NCI-H1417 treated with DMSO at 0.1 percent for 48 hours (cell line): ENCODE measurements at regions not wholly inside any gene's neighbourhood (a gene's known extent, or its start where the extent isn't known, plus 50 kb on each side); places are given as distances from the start of the nearest gene placed in this dataset.
"Not testable (repeated sequence)": the region's sequence is repeated elsewhere in the genome, so short reads cannot be mapped to it uniquely, and the experiment has no call there.

Experiments used
- DNase-seq: peaks from one replicate; lab custom pipeline; 2025; lab: John Stamatoyannopoulos, UW

DNA sequence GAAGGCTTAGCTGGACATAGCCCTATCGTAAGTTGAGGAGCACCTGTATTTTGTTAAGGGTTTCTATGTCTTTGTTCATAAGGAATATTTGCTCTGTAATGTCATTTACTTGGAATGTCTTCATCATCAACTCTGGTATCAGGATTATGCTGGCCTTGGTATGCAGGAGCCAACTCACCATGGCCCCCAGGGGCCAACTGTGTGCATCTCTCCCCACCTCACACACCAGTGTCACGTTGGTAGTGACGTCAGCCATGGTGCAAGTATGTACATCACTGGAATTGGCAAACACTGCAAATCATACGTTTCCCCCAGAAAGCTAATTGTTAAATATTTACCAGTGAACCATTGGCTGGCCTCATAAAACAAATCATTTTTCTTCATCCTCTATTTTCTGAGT lies 70.8 kb downstream of the YTHDF1 start:
- no peak for DNase-seq

GRCh38 chr20:63142933-63143332 lies 73.0 kb downstream of the YTHDF1 start:
- no peak for DNase-seq

DNA sequence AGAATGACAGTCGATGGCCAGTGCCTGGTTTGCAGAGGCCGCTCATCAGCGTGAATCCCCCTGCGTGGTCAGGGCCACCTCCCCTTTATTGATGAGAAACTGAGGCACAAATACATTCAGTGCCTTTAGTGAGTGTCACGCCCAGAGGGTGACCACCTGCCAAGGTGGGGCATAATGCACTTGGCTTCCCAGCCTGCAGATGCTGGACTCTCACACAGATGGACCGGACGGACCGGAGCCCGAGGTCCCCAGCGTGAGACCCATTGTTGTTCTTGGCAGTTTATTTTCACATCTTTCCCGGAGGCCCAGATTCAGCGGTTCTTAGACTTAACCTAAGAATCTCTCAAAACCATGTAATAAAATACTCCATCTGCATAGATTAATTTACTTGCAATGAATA lies 74.4 kb downstream of the YTHDF1 start:
- DNase-seq = no peak

DNA sequence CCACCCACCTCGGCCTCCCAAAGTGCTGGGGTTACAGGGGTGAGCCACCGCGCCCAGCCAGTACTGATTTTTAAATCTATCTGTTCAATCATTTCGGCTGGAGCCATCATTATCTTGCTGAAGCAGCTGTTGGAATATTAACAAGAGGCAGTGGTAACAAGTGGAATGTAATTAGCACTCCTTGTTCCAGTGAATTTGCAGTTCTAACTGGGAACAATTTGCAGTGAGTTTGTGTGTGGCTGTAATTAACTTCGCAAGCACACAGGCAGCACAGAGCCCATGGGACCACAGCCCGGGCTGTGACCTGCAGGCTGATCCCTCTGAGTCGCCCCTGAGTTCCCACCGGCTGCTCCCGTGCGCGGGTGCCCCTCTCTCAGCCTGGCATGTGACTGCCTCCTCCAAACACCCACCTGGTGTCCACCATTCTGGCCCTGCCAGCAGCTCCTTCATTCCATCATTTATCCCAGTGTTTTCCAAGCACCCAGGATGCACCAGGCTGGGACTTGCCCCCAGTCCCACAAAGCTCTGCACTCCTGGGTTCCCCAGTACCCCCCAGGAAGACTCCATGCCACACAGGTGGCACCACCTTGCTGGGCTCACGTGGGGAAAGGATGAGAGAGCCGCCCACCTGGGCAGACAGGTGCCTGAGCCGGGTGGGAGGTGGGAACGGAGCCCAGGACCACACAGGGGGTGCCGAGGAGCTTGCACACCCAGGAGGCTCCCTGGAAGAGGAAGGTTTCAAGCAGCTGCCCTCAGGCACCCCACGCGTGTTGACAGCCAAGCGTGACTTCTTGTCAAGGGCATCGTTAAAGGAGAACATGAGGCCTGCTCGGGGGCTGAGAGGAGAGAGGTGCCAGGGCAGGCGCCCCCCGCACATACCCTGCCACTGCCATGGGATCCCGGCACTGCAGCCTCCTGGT lies 75.2 kb downstream of the YTHDF1 start:
- no peak for DNase-seq

DNA sequence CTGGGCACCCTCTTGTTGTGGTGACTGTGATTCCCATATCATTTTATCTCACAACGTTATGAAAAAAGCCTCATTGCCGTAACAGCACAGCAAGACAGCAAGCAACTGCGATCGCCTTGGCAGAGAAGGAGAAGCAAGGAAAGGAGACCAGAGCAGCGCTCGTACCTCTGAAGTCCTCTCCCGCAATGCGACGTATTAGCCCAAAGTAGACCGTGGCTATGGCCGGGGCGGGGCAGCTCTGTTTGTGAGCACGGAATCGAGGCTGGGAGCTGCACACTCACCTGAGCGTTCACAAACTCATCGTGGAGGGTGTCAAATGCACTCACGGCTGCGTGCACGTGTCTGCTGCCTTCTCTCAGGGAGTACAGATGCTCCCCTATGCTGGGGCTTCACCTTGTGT lies 76.1 kb downstream of the YTHDF1 start:
- no peak for DNase-seq

GRCh38 chr20:63139356-63139755 lies 76.6 kb downstream of the YTHDF1 start:
- DNase-seq = no peak

DNA sequence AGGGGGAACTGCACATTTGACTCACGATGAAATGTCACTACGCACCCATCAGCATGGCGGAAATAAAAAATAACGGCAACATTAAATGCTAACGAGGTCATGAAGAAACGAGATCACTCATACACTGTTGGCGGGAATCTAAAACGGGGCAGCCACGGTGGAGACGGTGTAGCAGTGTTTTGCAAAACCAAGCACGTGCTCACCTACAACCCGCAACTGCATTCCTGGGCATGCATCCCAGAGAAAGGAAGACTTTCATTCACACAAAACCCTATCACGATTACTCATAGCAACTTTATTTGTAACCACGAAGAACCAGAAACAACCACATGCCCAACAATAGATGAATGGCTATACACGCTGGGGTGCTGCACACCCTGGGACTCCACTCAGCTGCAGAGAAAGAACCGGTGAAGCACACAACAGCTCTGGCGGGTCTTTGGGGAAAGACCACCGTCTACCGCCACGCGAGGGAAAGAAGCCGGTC lies 77.0 kb downstream of the YTHDF1 start:
- no peak for DNase-seq

GRCh38 chr20:63137851-63138415 lies 78.0 kb downstream of the YTHDF1 start:
- no peak for DNase-seq

DNA sequence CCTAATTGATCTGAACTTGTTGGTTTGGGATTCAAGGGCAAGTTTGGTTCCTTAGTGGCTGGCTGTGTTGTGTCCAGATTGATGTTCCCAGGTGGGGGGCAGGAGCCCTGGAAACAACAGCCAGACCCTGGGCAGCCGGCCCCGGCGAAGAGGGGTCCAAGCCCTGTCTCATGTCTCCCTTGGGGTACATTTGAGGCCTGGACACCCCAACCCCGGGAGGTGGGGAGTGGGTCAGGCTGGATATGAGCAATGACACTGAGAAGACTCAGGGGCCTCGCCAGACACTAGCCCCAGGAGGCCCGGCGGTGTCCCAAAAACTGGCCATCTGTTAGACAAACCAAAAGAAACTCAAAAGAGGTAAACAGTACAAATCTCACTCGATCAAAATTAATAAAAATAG lies 79.6 kb downstream of the YTHDF1 start:
- DNase-seq = no peak

- DNase-seq = no peak
Observed at GRCh38 chr20:63135411-63135810, 80.5 kb downstream of the YTHDF1 start.

DNA sequence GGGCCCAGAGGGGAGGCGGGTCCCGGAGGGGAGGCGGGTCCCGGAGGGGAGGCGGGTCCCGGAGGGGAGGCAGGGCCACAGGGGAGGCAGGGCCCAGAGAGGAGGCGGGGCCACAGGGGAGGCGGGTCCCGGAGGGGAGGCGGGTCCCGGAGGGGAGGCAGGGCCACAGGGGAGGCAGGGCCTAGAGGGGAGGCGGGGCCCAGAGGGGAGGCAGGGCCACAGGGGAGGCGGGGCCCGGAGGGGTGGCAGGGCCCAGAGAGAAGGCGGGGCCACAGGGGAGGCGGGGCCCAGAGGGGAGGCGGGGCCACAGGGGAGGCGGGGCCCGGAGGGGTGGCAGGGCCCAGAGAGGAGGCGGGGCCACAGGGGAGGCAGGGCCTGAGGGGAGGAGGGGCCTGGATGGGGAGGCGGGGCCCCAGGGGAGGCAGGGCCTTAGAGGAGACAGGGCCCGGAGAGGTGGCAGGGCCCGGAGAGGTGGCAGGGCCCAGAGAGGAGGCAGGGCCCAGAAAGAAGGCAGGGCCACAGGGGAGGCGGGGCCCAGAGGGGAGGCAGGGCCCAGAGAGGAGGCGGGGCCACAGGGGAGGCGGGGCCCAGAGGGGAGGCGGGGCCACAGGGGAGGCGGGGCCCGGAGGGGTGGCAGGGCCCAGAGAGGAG lies 81.1 kb downstream of the YTHDF1 start:
- not testable (repeated sequence) for DNase-seq

GRCh38 chr20:63134201-63134612 lies 81.7 kb downstream of the YTHDF1 start:
- no peak for DNase-seq

- DNase-seq = no peak
Observed at GRCh38 chr20:63133481-63134091, 82.3 kb downstream of the YTHDF1 start.

DNA sequence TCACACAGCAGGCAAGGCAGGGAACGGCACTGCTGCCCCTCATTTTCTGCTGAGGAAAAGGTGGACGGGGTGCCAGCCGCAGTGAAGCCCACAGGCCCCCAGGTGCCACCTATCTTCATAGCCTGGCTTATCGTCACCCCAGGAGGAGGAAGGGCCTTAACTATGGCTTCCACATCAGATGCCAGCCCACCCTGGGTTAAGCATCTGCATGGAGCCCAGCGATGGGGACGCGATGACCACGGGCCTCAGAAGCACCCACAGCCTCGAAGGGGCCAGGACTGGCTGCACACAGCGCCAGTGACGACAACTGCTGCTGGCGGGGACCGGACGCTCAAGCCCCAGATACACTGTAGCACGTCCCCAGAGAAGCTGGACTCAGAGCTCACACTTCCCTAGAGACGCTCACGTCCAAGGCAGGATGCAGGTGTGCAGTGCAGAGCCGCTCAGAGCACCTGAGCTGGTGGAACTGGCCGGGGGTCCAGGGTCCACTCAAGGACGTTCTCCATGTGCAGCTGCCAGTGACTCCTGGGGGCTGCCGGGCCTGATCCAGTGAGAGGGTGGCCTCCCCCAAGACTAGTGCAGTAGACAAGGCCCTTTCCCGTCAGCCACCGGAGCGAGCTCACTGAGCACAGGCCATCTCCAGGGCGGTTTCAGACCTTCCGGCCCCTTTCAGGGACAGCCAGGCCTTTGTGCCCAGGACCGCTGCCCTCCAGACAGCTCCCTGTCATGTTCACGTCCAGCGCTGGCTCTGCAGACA lies 83.0 kb downstream of the YTHDF1 start:
- DNase-seq = no peak

DNA sequence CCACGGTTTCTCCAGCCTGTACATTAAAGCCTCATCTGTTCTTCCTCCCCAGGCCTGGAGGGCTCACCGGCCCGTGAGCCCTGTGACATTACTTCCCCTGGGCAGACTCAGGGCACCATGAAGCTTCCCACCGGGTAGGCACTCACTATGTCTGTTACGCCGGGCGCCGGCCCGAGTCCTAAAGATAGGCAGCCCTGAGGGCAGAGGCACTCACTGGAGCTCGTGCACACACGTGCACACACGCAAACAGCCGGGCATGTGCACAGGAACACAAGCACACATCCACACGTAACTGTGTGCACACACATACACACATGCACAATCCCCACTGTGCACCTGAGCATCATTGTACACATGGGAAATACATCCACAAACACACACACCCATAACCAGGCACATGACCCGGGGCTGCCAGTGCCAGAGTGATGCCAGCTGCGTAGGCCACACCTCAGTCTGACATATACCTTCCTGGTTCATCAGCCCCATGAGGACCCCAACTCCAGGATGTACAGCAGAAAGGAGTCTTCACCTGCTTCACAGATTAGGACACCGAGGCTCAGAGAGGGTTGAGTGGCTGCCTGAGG lies 83.7 kb downstream of the YTHDF1 start:
- DNase-seq = no peak

DNA sequence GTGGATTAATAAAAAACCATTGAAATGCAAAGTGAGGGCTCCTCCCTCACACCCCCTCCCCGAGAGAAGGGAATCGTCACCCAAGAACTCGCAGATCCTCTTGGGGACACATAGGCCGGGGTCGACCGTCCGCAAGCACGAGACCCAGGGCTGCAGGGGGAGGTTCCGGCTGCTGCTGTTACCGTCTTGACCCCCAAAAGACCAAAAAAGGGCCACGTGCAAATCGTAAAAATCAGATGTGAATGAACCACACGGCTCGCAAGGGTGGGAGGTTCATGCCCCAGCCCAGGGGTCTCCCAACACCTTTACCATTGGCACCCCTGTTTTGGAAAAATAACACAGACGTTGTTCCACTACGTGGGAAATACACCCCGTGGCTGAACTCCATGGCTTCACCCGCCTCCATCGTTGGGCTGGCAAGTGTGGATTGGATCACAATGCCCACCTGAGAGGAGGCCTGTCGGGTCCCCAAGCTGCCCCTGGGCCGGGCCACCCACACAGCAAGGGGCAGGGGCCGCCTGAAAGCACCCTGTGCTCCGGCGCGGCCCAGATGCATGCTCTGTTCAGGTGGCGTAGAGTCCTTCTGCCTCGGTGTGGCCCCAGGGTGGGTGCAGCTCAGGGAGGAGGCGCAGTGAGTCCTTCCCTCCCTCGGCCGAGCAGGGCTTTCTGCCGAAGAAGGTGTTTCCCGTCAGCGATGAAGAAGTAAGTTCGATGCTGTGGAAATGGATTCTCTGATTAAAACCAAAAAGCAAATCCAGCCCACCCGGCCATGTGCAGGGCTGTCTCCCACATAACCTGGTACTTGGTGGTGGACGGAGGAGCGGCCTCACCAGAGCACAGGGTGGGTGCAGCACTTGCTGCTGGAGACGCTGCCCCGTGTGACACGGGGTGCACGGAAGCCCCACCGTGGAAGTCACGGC lies 85.0 kb downstream of the YTHDF1 start:
- no peak for DNase-seq

DNA sequence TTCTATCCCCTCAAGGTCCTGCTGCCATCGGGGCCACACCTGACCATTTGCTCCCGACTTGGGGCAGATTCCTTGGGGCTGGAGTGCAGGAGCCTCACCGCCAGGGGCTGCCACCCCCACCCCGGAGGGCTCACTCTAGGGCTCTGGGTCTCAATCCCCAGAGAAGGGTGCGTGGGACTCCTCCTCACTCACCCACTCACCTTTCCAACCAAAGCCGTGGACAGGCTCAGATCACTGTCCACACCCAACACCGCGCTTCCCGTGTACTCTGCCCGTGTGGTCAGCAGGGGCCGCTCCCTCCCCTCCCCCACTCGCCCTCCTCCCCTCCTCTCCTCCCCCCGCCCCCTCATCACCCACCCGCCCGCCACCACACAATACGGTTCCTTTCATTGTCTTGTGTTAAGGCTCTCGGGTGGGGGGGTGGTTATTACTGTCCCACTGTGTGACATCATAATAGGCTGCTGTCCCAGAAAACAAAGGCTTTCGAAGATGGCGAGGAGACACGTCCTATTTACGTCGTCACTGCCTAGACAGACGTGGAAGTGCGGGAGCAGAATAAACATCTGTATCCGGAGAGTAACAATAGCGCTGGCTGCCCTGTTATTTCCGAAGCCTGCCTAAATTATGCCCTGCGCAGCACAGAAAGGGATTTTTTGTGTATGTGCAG lies 85.8 kb downstream of the YTHDF1 start:
- DNase-seq = no peak

GRCh38 chr20:63129376-63129965 lies 86.5 kb downstream of the YTHDF1 start:
- no peak for DNase-seq

DNA sequence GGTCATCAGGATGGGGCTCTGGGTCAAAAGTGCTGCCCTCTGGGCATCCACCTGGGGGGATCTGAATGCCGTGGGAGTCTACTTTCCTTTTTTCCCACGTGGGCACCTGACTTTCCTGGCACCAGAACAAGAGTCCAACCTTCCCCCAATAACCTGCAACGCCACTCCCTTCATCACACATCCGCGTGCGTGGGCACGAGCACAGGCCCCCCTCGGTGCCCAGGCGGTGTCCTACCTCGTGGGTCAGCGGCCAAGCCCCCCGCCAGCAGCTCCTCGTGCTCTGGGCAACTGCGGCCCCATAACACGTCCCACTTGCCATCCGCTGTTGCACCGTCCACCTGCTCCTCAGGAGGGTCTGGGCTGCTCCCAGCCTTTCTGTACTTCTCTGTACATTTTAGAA lies 87.0 kb downstream of the YTHDF1 start:
- DNase-seq = no peak
